ENCODE measurements at regions not wholly inside any gene's neighbourhood (a gene's known extent, or its start where the extent isn't known, plus 50 kb on each side); places are given as distances from the start of the nearest gene placed in this dataset.

DNA sequence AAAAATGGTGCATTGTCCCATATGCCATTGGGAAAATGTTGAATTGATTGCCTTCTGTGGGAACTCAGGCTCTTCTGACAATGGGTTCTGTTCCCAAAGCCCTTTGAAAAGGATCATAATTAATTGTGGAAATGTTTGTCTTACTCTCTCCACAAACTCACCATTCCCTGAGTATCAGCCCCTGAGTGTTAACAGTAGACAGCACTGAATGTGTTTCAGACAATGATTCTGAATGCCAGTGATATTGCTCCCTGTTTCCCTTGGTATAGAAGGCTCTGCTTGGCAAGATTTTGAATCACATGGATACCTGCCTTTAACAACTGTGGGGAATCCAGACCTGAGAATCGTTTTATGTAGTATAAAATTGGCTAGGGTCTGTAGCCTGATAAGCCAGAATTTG, 1096.8 kb downstream of the ADGRL2 start:
- no peak overlapping the region for H2AK5ac ChIP-seq (ENCODE audit: low read depth, low read length)
- H4K8ac ChIP-seq (ENCODE audit: low read depth in 2 of 2, low read length in 2 of 2), result no peak overlapping the region
- 0% methylated on average over 1 of the region's 1 CpG; no CpG with 5 or more reads in 1 of the 2 experiments for WGBS, 2 experiments (ENCODE audit: extremely low coverage in 2 of 2, insufficient read length in 1 of 2)
- H2BK15ac ChIP-seq (ENCODE audit: low read depth, low read length), result no peak overlapping the region
- dilution Hi-C loops (cut with HindIII; ENCODE audit: low sequenced_read_pairs, unreplicated experiment) (no loop called here), intact Hi-C loops (cut with micrococcal nuclease) (no loop called here), in situ Hi-C loops (cut with MboI; ENCODE audit: low sequenced_read_pairs) (no loop called here)
- no peak overlapping the region for H3K23ac ChIP-seq (ENCODE audit: low read depth, low read length)
- no peak overlapping the region for H3K9ac ChIP-seq (ENCODE audit: low read depth, low read length)
- no peaks in the 10 kb centered on the region for H3K4me1 ChIP-seq (ENCODE audit: control insufficient read depth, insufficient read depth, low read length)
- H2BK20ac ChIP-seq (ENCODE audit: low read depth, low read length), result no peak overlapping the region
- DNase-seq (no peak), ATAC-seq (ENCODE audit: low read depth) (no peak)
- no peaks in the 10 kb centered on the region for H3K9me1 ChIP-seq (ENCODE audit: insufficient read depth, low read length)
- H3K4ac ChIP-seq (ENCODE audit: low read depth, low read length), result no peak overlapping the region
- H2AK9ac ChIP-seq (replicated peaks; ENCODE audit: low read depth, low read length, poor library complexity), result no peak overlapping the region
- no peaks in the 10 kb centered on the region for H4K20me1 ChIP-seq (ENCODE audit: insufficient read depth, low read length)
- H2BK5ac ChIP-seq (ENCODE audit: low read depth, low read length, poor library complexity, severe bottlenecking), result no peak overlapping the region
- no peak overlapping the region for H2BK120ac ChIP-seq (ENCODE audit: low read depth, low read length)
- TF ChIP-seq, protein P1, sequence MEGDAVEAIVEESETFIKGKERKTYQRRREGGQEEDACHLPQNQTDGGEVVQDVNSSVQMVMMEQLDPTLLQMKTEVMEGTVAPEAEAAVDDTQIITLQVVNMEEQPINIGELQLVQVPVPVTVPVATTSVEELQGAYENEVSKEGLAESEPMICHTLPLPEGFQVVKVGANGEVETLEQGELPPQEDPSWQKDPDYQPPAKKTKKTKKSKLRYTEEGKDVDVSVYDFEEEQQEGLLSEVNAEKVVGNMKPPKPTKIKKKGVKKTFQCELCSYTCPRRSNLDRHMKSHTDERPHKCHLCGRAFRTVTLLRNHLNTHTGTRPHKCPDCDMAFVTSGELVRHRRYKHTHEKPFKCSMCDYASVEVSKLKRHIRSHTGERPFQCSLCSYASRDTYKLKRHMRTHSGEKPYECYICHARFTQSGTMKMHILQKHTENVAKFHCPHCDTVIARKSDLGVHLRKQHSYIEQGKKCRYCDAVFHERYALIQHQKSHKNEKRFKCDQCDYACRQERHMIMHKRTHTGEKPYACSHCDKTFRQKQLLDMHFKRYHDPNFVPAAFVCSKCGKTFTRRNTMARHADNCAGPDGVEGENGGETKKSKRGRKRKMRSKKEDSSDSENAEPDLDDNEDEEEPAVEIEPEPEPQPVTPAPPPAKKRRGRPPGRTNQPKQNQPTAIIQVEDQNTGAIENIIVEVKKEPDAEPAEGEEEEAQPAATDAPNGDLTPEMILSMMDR (conservative IDR thresholded peaks at IDR 0.05; ENCODE audit: low read depth, low read length), result no peak
- TF ChIP-seq MXI1 (IDR thresholded peaks at IDR 0.05; ENCODE audit: borderline replicate concordance, low read depth, low read length) (no peak), RAD21 (IDR thresholded peaks at IDR 0.05; ENCODE audit: low read length) (no peak), POLR2A (IDR thresholded peaks at IDR 0.05; ENCODE audit: low read depth, low read length) (no peak), MAZ (IDR thresholded peaks at IDR 0.05; ENCODE audit: borderline replicate concordance, low read depth, low read length) (no peak), CEBPB (IDR thresholded peaks at IDR 0.05; ENCODE audit: low read depth, low read length) (no peak), MAFK (IDR thresholded peaks at IDR 0.05; ENCODE audit: low read depth, low read length) (no peak), CHD1 (IDR thresholded peaks at IDR 0.05; ENCODE audit: low read depth, low read length) (no peak)
- H2AFZ ChIP-seq (replicated peaks; ENCODE audit: low read length, poor library complexity), result no peak overlapping the region
- no peak overlapping the region for H3K4me2 ChIP-seq (ENCODE audit: low read depth, low read length)
- H3K79me1 ChIP-seq (ENCODE audit: low read depth in 1 of 2, low read length in 2 of 2), result no peaks in the 10 kb centered on the region
- H3K9me3 ChIP-seq (ENCODE audit: control insufficient read depth, insufficient read depth, low read length), result no peaks in the 10 kb centered on the region
- CTCF ChIA-PET, result no interaction called here
- H4K5ac ChIP-seq (ENCODE audit: low read depth, low read length), result no peak overlapping the region
- no peak overlapping the region for H3K56ac ChIP-seq (ENCODE audit: extremely low read depth, insufficient read depth, low read length)
- POLR2A ChIA-PET (ENCODE audit: unreplicated experiment), result no interaction called here
- H3K14ac ChIP-seq (replicated peaks; ENCODE audit: low read depth, low read length), result no peak overlapping the region
- H4K91ac ChIP-seq (ENCODE audit: insufficient read depth, low read depth, low read length), result no peak overlapping the region
- H3K36me3 ChIP-seq (ENCODE audit: control insufficient read depth, insufficient read depth, low read length), result no peaks in the 10 kb centered on the region
- no TSS peak for BruUV-seq (replicated peaks)
- H3K27ac ChIP-seq (ENCODE audit: insufficient read depth, low read length), result no peak overlapping the region
- H3K4me3 ChIP-seq (ENCODE audit: insufficient read depth, low read depth, low read length), result no peak overlapping the region
- no peak overlapping the region for H3K18ac ChIP-seq (ENCODE audit: low read depth, low read length)
- no peaks in the 10 kb centered on the region for H3K27me3 ChIP-seq (ENCODE audit: control insufficient read depth, insufficient read depth, low read length)
